ENCODE measurements at regions not wholly inside any gene's neighbourhood (a gene's known extent, or its start where the extent isn't known, plus 50 kb on each side); places are given as distances from the start of the nearest gene placed in this dataset.

DNA sequence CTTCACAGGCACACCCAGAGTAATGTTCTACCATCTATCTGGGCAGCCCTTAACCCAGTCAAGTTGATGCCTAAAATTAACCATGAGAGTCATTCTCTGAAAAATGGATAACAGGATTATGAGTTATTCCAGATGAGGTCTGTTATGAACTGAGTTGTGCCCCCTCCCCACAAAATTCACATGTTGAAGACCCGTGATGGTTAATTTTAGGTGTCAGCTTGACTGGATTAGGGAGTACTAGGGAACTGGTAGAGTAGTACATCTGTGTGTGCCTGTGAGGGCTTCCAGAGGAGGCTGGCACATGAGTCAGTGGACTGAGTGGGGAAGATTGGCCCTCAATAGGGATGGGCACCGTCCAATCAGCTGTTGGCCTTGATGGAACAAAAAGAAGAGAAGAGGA is 110.4 kb upstream of the MYCN start:
- TF ChIP-seq, protein P1, sequence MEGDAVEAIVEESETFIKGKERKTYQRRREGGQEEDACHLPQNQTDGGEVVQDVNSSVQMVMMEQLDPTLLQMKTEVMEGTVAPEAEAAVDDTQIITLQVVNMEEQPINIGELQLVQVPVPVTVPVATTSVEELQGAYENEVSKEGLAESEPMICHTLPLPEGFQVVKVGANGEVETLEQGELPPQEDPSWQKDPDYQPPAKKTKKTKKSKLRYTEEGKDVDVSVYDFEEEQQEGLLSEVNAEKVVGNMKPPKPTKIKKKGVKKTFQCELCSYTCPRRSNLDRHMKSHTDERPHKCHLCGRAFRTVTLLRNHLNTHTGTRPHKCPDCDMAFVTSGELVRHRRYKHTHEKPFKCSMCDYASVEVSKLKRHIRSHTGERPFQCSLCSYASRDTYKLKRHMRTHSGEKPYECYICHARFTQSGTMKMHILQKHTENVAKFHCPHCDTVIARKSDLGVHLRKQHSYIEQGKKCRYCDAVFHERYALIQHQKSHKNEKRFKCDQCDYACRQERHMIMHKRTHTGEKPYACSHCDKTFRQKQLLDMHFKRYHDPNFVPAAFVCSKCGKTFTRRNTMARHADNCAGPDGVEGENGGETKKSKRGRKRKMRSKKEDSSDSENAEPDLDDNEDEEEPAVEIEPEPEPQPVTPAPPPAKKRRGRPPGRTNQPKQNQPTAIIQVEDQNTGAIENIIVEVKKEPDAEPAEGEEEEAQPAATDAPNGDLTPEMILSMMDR (IDR thresholded peaks at IDR 0.05) = no peak
- TF ChIP-seq POLR2A (IDR thresholded peaks at IDR 0.05) = no peak
- no peak for TF ChIP-seq POLR2AphosphoS5 (IDR thresholded peaks at IDR 0.05)
- TF ChIP-seq EP300 (IDR thresholded peaks at IDR 0.05) = no peak
